Ascending aorta (tissue), 2 donors: ENCODE measurements at regions not wholly inside any gene's neighbourhood (a gene's known extent, or its start where the extent isn't known, plus 50 kb on each side); places are given as distances from the start of the nearest gene placed in this dataset.

Source experiments
- DNase-seq, 2 donors: peaks; one replicate each; pipeline ENCODE4 v3.0.0-alpha.2; 2019; ENCODE audit warnings: low spot score in 2 of 2
- H3K27ac ChIP-seq, 2 donors: fragments of 200-600 bp; sonication (generic); one replicate each; pipeline ENCODE4 v1.5.1; 2016 to 2017; ENCODE audit warnings: mild to moderate bottlenecking in 1 of 2
- H3K27me3 ChIP-seq: fragments of 200-600 bp; sonication (generic); one replicate; pipeline ENCODE4 v1.5.1; 2017
- H3K36me3 ChIP-seq, 2 donors: fragments of 200-600 bp; sonication (generic); one replicate each; pipeline ENCODE4 v1.5.1; 2016
- H3K4me1 ChIP-seq, 2 donors: fragments of 200-600 bp; sonication (generic); one replicate each; pipeline ENCODE4 v1.5.1; 2016 to 2017; ENCODE audit warnings: mild to moderate bottlenecking in 1 of 2
- H3K4me3 ChIP-seq, 2 donors: fragments of 200-600 bp; sonication (generic); one replicate each; pipeline ENCODE4 v1.5.1; 2016 to 2017; ENCODE audit warnings: mild to moderate bottlenecking in 1 of 2
- H3K9me3 ChIP-seq, 2 donors: fragments of 200-600 bp; sonication (generic); one replicate each; pipeline ENCODE4 v1.5.1; 2016
- CTCF ChIP-seq, 3 experiments: fragments of 200-600 bp in 2 of 3; fragments of 450-650 bp in 1 of 3; sonication (generic) in 2 of 3; IDR thresholded peaks; one replicate each; pipeline ENCODE4 v1.5.1; 2016 to 2019; ENCODE audit warnings: antibody characterized with exemption in 3 of 3, mild to moderate bottlenecking in 1 of 3, moderate library complexity in 1 of 3
- intact Hi-C: fragments of 100-400 bp; cut with DNase I; formaldehyde crosslinking; loops from one replicate; pipeline ENCODE4 v1.15.1; 2023

DNA sequence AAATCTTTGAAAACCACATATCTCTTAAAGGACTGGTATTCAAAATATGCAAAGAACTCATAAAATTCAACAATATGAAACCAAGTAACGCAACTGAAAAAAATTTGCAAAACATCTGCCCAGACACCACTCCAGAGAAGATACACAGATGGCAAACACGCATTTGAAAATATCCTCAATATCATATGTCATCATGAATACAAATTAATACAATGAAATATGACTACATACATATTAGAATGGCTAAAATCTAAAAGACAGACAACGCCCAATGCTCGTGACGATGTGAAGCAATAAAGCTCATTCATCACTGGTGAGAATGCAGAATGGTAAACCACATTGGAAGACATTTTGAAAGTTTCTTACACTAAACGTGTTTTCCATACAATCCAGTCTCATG lies 770.1 kb upstream of the CELF2 start:
- H3K36me3 ChIP-seq = no peaks in the 10 kb centered on the region
- no peak overlapping the region for H3K27ac ChIP-seq
- H3K9me3 ChIP-seq = peaks cover 0 to 26% of the 10 kb centered on the region in 2 donors
- no peak for TF ChIP-seq CTCF (IDR thresholded peaks at IDR 0.05)
- DNase-seq = no peak
- H3K27me3 ChIP-seq = no peaks in the 10 kb centered on the region
- intact Hi-C loops = no loop called here
- H3K4me3 ChIP-seq = no peak overlapping the region
- no peaks in the 10 kb centered on the region for H3K4me1 ChIP-seq

GRCh38 chr10:10256860-10257259 lies 760.8 kb upstream of the CELF2 start:
- Histone ChIP-seq H3K4me3 (no peak overlapping the region), H3K9me3 (peaks cover 7 to 8% of the 10 kb centered on the region in 2 donors), H3K36me3 (no peaks in the 10 kb centered on the region), H3K27ac (no peak overlapping the region), H3K4me1 (no peaks in the 10 kb centered on the region), H3K27me3 (no peaks in the 10 kb centered on the region)
- DNase-seq = no peak
- intact Hi-C loops = no loop called here
- no peak for TF ChIP-seq CTCF (IDR thresholded peaks at IDR 0.05)

DNA sequence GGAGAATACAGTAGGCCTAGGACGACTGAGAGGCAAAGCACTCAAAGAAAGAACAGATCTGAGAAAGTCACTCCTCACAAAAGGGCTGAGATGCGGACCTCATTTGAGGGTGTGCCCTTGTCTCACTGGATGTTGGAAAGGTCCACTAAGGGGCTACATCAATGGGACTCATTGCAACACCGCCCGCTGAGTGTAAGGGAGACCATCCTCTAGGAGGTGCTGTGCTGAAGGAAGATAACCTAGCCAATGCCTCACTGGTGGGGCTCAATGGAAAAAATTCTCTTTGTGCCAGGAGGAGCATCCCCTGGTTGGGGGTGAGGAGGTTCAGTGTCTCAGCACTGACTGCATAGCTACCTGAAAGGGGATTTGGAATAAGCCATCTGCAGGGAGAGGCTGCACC lies 758.7 kb upstream of the CELF2 start:
- no peaks in the 10 kb centered on the region for H3K27me3 ChIP-seq
- no peak overlapping the region for H3K4me3 ChIP-seq
- no peaks in the 10 kb centered on the region for H3K4me1 ChIP-seq
- TF ChIP-seq CTCF (IDR thresholded peaks at IDR 0.05) = no peak
- H3K9me3 ChIP-seq = peaks cover 7 to 8% of the 10 kb centered on the region in 2 donors
- H3K27ac ChIP-seq = no peak overlapping the region
- no peak for DNase-seq
- no peaks in the 10 kb centered on the region for H3K36me3 ChIP-seq
- intact Hi-C loops = no loop called here

- Histone ChIP-seq H3K27ac (no peak overlapping the region), H3K9me3 (no peaks in the 10 kb centered on the region), H3K36me3 (no peaks in the 10 kb centered on the region), H3K27me3 (no peaks in the 10 kb centered on the region), H3K4me1 (peaks cover 0 to 3% of the 10 kb centered on the region in 2 donors), H3K4me3 (no peak overlapping the region)
- intact Hi-C loops = no loop called here
- no peak for DNase-seq
- no peak for TF ChIP-seq CTCF (IDR thresholded peaks at IDR 0.05)
Observed at GRCh38 chr10:10270126-10271050, 747.3 kb upstream of the CELF2 start.

DNA sequence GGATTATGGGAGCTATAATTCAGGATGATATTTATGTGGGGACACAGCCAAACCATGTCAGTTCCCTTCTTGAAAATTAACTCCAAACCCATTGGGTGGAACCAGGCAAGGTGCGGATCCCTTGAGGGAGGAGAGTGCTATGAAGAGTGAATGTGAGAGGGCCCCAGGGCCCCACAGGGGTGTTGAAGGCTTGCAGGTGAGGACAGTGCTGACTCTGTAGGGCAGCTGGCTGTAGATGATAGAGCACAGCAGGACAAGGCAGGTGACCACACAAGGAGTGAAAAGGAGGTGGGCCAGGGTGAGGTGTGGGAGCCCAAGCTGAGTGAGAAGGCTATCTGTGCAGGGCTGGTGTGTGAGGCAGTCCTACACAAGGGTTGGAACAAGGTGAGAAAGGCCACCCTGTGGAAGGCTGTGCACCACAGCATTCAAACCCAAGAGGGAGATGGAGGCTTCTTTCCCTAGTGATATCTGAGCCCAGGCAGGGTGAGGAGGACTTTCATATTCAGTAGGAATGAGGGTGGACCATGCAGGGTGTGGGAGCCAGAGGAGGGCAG lies 746.0 kb upstream of the CELF2 start:
- TF ChIP-seq CTCF (IDR thresholded peaks at IDR 0.05) = no peak
- Histone ChIP-seq H3K9me3 (no peaks in the 10 kb centered on the region), H3K27me3 (no peaks in the 10 kb centered on the region), H3K27ac (no peak overlapping the region), H3K4me1 (peaks cover 0 to 3% of the 10 kb centered on the region in 2 donors), H3K36me3 (no peaks in the 10 kb centered on the region), H3K4me3 (no peak overlapping the region)
- DNase-seq = no peak
- intact Hi-C loops = no loop called here
